AG09309 (cell line): ENCODE measurements at regions not wholly inside any gene's neighbourhood (a gene's known extent, or its start where the extent isn't known, plus 50 kb on each side); places are given as distances from the start of the nearest gene placed in this dataset.
"Not testable (repeated sequence)": the region's sequence is repeated elsewhere in the genome, so short reads cannot be mapped to it uniquely, and the experiment has no call there.

ENCODE experiments used
- DNase-seq: peaks from one replicate; pipeline ENCODE4 v3.0.0-alpha.2; 2010; ENCODE audit warnings: low read depth
- H3K4me3 ChIP-seq: 2 replicates; pipeline ENCODE4 v1.5.1; 2011; ENCODE audit warnings: mild to moderate bottlenecking, low read depth, low read length, moderate library complexity; ENCODE audit not compliant: control insufficient read depth
- TF ChIP-seq, protein P1 (sequence below): IDR thresholded peaks from 2 replicates; pipeline ENCODE4 v1.5.1; 2011; ENCODE audit warnings: mild to moderate bottlenecking, low read depth, low read length, inconsistent platforms; ENCODE audit not compliant: insufficient read depth, control insufficient read depth; ENCODE audit errors: missing control alignments

DNA sequence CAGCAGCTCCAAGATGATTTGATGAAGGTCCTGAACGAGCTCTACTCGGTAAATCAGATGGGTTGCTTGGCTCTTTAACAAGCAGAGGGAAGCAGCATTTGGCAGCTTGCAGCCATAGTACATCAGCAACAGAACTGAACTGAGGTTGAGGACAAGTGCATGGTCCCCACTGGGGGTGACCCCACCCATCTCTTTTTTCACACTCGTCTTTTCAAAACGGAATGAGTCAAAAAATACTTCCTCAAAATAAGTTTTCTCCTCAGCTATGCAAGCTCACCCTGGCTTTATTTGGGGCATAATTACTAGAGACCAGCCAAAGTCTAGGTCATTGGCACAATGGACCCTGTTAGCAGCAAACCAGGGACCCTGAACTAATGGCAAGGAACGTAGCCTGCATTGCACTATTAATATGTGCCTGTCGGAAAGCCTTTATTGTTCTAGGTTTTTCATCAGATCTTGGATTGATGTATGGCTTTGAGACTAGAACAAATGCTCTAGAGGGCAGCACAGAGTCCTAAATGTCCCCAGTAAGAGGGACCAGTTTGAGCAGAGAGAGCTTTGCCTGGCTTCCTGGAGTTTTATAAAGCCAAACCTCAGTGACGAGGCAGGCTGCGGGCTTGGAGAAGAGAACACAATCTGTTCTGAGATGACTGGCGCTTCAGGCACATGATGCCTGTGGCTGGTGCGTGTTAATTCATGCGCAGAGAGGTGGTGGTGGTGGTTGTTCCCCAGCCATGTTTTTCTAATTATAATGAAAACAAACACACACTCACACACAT lies 86.1 kb upstream of the IKBKE start:
- not testable (repeated sequence) for H3K4me3 ChIP-seq
- peak; percentile 74 for DNase-seq

DNA sequence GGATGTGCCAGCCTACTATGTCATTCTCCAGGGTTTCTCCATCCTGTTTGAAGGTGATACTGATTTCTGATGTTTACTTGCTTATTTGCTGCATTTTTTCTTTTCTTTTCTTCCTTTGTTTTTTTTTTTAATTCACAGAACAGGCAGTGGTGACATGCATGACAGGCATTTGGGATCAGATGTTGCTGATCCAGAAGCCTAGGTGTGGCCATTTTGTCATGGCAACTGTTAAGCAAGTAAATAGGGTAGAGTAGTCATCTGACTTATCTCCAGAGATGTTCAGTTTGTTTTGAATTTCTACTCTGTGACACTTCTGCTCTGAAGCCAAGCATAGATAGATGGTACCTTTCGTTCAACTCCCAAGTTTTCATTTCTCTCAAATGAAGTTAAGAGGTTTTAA lies 85.4 kb upstream of the IKBKE start:
- not testable (repeated sequence) for DNase-seq, H3K4me3 ChIP-seq

DNA sequence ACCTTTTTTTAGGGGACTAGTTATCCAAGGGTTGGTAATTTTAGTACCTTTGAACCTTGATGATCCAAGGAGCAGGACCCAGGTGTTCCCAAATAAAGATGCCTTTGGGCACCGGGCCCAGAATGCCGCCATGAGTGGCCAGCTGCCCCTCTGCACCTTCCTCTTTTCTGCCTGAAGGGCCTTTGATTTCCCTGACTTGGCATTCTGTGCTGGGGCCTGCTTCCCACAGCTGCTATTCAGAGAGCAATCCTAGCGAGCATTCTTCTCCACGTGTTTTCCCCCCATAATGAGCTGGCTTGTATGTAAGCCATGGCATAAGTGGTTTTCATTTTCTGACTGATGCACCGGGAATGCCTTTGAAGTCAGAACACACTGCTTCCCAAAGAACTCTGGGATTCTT lies 82.6 kb upstream of the IKBKE start:
- not testable (repeated sequence) for H3K4me3 ChIP-seq, DNase-seq

DNA sequence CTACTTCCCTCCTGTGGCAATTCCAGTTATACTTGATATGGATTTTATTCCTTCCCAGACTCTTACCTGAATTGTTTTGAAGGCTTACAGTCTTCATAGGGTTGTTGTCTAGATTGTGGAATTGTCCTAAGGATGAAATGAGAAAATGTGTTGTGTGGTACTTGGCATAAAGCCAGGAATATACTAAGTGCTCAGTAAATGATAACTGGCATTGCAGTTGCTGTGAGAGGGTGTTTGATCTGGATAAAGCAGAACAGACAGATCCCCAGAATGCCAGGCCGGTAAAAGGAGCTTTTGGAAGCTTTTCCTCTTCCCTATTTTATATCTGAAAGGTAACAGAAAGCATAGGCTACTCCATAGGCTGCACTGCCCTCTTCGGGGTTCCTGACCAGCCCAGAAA lies 78.4 kb upstream of the IKBKE start:
- DNase-seq, H3K4me3 ChIP-seq: not testable (repeated sequence)

DNA sequence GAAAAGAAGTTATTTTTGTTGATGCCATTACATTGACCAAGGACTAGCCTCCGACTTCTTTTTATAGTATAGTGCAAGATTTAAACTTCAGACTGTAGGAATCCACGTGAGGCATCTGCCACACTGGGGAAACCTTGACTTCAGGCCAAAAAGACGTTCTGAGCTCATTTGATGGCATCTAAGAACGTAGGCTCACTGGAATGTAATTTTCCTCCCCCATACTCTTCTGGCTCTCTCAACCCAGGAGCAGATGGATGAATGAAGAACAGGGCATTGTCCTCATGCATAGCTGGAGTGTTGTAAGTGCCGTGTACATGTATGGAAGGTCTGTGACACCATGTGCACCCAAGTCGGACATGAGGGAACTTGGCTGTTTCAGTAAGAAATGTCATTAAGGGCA lies 72.8 kb upstream of the IKBKE start:
- not testable (repeated sequence) for H3K4me3 ChIP-seq, DNase-seq

DNA sequence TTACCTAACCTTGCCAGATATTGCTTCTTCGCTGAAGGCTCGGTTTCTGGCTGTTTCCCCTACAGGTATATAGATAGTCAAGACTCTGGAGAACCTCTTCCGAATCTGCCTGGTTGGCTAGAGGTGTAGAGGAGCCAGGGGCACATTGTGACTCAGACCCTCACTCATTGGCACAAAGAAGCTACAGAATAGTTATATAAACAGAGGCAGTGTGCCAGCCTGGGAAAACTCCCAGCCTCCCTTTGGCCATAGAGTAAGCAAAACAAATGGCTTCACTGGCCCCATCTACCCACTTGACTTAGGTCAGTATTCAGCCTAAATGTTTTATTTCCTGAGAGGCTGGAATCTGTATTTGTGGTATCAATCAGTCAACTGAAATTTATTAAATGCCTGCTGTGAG lies 72.0 kb upstream of the IKBKE start:
- not testable (repeated sequence) for H3K4me3 ChIP-seq, DNase-seq

DNA sequence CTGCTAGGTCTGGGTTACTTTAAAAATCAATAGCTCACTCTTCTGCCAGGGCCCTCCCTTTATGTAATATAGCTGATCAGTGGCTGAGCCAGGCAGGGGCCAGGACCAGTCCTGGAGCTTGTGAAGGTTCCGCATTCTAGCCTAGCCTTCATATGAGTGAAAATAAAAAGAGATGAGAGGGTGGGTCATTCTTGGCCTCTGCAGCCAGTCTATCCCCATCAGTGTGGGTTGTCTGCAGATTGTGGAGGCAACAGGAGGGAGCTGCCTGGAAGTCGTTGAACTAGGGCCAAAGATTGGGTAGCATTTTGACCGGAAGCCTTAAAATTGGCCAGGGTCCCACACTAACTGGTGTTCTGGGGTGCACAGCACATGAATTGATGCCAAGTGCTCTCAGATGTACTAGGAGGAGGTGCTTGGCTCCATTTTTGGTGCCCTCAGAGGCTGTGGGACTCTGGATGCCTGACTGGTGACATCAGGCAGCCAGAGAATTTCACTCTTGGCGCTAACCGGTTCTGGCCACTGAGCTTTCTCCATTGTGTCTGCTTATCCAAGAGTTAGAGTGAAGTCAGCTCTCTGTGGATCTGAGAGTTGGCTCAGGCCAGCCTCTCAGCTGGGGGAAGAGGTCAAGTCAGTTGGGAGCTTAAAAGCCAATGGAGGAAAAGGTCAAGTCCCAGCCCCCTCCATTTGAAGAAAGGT lies 66.5 kb upstream of the IKBKE start:
- H3K4me3 ChIP-seq, DNase-seq: not testable (repeated sequence)

DNA sequence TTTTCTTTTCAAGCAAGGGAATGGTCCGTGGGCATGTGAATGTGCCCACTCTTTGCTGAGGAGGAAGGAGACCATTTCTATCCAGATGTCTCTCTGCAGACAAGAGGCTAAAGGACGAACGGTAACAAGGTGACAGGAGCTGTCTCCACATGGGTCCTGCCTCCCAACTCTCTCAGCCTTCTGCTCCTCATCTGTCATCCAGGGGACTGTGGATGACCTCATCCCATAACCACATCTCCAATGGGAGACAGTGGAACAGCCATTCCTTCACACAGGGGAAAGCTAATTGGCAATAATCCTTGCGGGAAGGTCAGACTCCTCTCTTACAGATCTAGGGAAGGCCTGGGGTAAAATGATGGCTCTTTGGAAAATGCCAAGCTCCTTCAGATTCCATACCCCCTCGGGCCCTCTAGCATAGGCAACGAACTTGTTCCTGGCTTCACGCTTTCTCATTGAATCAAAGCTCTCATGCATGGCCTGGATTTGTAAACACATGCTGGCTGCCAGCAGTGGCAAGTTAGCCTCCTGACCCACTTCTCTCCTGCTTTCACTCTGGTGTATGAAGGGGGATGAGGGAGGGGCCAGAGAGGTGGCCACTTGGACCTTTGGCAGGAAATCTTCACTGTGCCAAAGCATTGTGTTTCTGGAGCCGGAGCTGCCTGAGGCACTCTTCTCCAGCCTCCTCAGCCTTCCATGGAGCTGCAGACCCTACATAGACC lies 65.8 kb upstream of the IKBKE start:
- DNase-seq, H3K4me3 ChIP-seq: not testable (repeated sequence)

DNA sequence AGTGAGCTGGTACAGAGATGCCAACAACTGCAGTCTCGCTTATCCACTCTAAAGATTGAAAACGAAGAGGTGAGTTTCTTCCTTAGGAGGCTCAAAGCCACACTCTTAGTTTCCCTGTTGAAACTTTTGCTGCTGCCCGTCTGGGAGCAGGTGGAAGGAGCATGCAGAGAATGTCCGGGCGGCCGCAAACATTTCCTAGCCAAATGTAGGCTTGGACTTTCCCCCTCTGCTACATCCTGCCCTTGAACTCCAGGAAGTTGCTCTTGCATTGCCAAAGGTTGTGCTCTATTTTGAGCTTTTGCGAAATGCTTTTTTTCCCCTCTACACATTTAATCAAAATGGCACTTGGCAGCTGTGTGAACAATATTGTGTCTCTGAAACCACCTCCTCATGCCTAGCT lies 65.0 kb upstream of the IKBKE start:
- not testable (repeated sequence) for H3K4me3 ChIP-seq, DNase-seq

DNA sequence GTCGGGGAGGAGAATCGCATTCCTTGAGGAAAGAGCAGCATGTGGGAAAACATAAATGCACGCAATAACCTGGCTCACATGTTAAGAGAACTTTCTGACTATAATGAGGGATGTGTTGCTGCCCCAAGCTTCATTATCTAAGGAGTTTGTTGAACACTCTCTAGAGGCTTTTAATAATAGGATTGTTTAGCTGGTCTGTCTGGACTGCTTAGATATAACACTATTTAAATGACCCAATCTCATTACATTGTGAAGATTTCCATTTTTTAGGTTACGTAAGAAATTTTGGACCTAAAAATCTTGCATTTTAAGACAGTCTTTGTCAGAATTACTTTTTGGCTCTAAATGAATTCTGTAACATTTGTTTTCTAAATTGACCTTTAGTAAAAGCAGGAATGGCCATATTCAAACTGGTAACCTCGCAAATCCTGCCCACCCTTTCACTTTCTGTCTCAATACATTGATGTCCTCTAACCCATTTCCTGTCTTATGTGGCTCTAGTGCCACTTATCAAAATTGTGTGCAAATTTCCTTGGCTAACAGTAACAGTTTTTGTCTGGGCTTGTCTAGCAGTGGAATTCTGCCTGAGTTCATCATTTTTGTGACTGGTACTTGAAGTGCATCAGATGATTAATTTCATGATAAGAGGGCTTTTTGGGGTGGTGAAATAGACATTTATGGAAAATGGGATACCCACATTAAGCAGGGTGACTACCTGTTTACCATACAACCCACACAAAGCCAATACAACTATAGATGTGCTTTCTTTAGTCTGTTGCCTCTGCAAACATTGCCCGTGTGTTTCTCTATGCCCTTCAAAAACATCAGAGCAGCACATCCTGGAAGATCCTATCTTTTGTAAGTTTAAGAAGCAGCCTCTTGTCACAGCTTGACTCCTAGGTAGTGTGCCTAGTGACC lies 61.6 kb upstream of the IKBKE start:
- DNase-seq, H3K4me3 ChIP-seq: not testable (repeated sequence)

DNA sequence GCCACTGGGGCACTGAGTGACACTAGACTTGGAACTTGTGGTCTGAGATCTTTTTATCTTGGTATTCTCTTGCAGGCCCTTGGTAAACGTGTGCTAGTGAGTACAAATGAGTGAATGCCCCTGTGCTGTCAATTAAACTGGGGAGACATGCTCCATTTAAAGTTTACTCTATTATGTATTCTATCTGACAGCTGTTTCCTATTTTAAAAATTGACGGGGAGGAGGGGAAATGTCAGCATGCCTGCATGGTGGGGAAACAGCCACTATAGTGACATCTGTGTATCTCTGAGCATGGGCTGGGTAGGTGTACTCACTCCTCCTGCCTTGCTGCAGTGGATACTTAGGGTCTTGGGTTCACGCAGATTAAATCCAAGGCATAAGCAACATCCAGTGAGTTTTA lies 59.0 kb upstream of the IKBKE start:
- no peak overlapping the region for H3K4me3 ChIP-seq
- TF ChIP-seq, protein P1, sequence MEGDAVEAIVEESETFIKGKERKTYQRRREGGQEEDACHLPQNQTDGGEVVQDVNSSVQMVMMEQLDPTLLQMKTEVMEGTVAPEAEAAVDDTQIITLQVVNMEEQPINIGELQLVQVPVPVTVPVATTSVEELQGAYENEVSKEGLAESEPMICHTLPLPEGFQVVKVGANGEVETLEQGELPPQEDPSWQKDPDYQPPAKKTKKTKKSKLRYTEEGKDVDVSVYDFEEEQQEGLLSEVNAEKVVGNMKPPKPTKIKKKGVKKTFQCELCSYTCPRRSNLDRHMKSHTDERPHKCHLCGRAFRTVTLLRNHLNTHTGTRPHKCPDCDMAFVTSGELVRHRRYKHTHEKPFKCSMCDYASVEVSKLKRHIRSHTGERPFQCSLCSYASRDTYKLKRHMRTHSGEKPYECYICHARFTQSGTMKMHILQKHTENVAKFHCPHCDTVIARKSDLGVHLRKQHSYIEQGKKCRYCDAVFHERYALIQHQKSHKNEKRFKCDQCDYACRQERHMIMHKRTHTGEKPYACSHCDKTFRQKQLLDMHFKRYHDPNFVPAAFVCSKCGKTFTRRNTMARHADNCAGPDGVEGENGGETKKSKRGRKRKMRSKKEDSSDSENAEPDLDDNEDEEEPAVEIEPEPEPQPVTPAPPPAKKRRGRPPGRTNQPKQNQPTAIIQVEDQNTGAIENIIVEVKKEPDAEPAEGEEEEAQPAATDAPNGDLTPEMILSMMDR: no peak
- DNase-seq: no peak

DNA sequence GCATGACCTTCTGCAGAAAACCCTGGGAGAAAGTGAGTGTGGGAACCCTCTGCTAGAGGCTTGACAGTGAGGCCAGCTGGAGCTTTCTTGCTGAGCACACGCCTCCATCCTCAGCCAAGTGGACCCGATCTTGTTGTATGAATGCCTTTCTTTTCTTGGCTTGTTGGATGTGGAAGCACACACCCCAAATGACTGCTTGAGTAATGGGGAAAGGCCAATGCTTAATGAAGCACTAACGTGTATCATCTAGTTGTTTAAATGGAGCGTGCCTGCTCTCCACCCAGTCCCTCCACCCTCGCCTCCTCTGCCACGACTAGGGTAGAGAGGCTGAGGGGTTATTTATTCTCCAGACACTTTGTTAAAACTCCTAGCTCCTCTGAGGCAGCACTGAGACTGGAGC lies 54.3 kb upstream of the IKBKE start:
- DNase-seq: no peak
- TF ChIP-seq, protein P1: no peak
- H3K4me3 ChIP-seq: no peak overlapping the region
